Body of pancreas (tissue), 4 donors: ENCODE measurements at regions not wholly inside any gene's neighbourhood (a gene's known extent, or its start where the extent isn't known, plus 50 kb on each side); places are given as distances from the start of the nearest gene placed in this dataset.

Experiments used
- CTCF ChIP-seq, 7 experiments: fragments of 450-650 bp in 4 of 7; fragments of 200-600 bp in 3 of 7; sonication (generic) in 3 of 7; IDR thresholded peaks; one replicate each; pipeline ENCODE4 v1.5.1; 2016 to 2019; ENCODE audit warnings: antibody characterized with exemption in 7 of 7
- POLR2A ChIP-seq, 3 donors: fragments of 450-650 bp; IDR thresholded peaks; one replicate each; pipeline ENCODE4 v1.6.1; 2016; ENCODE audit warnings: antibody characterized with exemption in 3 of 3, mild to moderate bottlenecking in 2 of 3

- TF ChIP-seq CTCF (IDR thresholded peaks at IDR 0.05) (no peak), POLR2A (IDR thresholded peaks at IDR 0.05) (no peak)
These were observed 77.2 kb downstream of the LINC00237 start for GRCh38 chr20:21028921-21029320.
